GM18519 (cell line): ENCODE measurements at regions not wholly inside any gene's neighbourhood (a gene's known extent, or its start where the extent isn't known, plus 50 kb on each side); places are given as distances from the start of the nearest gene placed in this dataset.

ENCODE experiments used
- ATAC-seq: cut with Tn5 transposase; IDR thresholded peaks from one replicate; pipeline ENCODE4 v1.9.1; 2021; ENCODE audit warnings: mild to moderate bottlenecking, moderate library complexity; ENCODE audit not compliant: unreplicated experiment, low FRiP score

- ATAC-seq, result no peak
Measured at GRCh38 chr2:160838691-160839090, 321.5 kb upstream of the TANK start.

DNA sequence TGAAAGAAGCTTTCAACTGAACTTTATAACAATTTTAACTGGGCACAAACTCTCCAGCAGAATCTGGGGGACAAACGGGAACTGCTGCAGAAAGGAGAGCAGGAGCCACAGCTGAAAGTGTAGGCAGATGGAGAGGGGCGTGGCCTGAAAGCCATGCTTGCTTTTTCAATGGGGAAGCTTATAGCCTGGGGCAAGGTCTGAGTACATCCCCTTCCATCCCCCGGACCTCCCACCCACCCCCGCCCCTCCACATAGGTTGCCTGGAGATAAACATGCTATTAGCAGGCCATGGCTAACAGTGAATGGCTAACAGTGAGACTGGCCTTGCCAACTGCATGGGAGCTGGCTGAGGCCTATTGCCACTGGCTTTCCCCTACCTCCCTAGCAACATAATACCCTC, 317.9 kb upstream of the TANK start:
- ATAC-seq, result no peak

GRCh38 chr2:160859096-160859495, 301.1 kb upstream of the TANK start:
- ATAC-seq, result no peak

- ATAC-seq, result no peak
Measured at GRCh38 chr2:160862226-160862625, 298.0 kb upstream of the TANK start.

- no peak for ATAC-seq
Measured at GRCh38 chr2:160868891-160869290, 291.3 kb upstream of the TANK start.

DNA sequence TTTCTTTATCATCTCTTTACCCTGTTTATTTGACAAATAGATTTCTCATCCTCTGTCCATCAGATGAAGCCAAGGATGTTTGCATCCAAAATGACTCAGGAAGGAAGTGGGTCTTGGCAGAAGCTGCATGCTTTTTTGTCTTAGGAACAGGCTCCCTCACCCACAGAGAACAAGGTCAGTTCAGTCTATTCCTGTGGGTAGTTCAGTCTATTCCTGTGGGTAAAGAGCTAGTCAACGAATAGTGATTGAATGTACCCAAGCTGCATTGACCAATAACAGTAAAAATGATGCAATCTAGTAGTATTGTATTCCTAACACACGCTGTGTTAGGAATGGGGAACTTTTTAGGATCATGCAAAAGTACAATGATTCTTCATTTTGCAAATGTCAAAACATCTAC, 290.8 kb upstream of the TANK start:
- ATAC-seq, result no peak

- no peak for ATAC-seq
Measured at GRCh38 chr2:160870729-160871465, 289.3 kb upstream of the TANK start.

DNA sequence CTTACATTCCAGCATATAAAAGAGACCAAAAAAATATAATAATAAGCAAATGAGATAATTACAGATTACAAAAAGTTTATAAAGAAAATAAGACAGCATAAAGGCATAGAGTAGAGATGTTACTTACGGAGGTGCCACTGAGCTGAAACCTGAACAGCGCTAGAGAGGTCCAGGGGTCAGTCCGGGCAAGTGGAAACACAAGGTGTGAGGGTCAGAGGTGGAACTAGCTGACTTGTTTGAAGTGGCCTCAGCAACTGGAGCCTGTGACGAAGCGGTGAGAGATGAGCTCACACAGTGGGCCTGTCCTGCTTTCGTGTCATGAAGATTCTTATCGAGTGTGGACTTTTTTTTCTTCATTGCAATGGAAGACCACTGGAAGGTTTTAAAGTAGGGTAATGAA, 288.3 kb upstream of the TANK start:
- ATAC-seq, result no peak

GRCh38 chr2:160876029-160876428, 284.2 kb upstream of the TANK start:
- no peak for ATAC-seq

DNA sequence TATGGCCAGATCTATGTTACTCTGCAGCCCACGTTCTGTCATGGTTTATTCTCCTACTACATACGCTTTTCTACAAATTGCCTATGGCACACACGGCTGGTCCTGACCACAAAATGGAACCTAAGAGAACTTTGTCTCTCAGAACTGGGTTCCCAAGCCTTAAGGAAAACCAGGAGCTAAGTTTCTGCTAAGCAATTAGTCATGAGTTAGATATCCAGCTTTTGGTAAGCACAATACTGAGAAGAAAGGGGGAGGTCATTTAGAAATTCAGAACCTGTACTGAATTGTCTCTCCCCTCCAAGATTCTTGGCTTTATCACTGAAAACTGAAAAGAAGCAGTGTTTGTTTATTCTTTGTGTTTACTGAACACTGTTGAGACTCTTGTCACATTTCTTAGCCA, 283.5 kb upstream of the TANK start:
- no peak for ATAC-seq

DNA sequence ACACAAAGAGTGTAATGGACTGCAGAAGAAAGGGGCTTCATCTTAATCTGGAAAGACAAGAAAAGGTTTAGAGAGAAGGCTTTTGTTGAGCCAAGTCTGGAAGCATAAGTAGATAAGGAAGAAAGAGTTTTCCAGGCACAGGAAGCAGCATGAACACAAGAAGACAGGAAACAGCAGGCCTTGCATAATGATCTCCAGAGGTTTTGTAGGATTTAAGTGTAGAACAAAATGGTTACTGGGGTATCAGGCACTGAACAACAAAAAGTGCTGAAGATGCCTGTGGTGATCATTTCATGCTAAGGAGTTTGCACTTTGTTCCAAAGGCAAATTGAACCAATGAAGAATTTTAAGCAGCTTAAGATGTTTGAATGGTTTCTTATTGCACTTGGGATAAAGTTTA, 281.6 kb upstream of the TANK start:
- ATAC-seq, result no peak

DNA sequence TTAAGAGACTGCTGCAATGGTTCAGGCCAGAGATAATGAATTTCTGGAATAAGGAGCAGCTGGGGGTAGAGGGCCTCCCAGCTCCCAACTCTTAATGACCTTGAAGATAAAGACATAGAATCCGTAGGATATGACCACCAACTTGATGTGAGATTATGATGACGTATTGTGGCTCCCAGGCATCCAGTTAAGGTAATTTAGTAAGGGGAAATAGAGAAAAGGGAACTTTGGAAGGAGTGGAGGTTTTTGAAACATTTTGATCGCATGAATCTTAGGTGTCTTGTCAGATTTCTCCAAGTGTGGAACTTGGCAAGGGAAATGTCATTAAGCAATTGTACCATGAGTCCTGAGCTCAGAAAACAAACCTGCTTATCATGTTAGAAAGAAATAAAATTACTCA, 277.3 kb upstream of the TANK start:
- ATAC-seq, result no peak

- no peak for ATAC-seq
Measured at GRCh38 chr2:160884056-160884455, 276.2 kb upstream of the TANK start.

GRCh38 chr2:160889439-160890170, 270.6 kb upstream of the TANK start:
- no peak for ATAC-seq

DNA sequence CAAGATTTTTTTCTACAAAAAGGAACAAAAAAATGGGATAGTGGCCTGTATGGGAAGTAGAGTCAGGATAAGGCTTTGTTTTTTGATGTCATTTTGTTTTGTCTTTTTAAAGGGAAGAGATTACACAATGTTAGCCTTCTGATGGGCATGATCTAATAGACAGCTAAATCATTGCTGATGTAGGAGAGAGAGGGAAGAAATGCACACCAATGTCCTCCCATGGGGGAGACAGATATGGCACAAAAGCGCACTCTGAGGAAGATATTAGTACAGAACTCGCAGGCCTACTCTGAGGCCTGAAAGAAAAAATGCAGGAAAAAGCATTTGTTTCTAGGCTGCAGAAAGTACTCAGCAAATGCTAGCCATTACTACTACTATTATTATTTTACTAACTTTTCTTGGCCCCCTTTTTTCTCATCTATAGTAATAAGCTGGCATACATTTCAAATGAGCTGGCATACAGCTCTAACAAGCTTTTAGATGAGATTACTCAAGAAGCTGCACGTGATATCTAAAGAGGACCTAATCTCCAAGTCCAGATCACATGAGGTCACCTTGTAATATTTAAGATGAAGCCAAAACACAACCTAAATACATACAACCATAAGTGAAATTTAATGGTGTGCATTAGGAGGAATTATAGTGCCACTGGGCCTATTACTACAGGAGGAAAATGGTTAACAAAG, 269.4 kb upstream of the TANK start:
- no peak for ATAC-seq

- no peak for ATAC-seq
Measured at GRCh38 chr2:160891353-160891740, 268.9 kb upstream of the TANK start.

DNA sequence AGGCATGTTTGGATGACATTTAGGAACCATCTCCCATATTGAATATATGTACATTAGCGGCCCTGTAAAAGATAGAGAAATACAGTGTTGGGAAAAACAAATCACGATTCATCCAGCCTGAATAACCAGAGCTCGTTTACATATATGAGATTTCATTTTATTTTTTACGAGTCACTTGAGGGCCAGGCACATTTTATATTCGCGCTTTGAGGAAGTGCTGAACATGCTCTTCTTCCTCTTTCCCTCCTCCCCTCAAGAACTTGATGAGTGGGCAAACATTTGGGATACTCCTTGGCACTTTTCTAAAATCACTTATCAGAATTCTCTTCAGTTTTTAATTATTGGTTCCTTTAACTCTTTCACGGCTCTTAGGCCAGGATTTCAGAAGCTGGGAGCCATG, 268.0 kb upstream of the TANK start:
- no peak for ATAC-seq

DNA sequence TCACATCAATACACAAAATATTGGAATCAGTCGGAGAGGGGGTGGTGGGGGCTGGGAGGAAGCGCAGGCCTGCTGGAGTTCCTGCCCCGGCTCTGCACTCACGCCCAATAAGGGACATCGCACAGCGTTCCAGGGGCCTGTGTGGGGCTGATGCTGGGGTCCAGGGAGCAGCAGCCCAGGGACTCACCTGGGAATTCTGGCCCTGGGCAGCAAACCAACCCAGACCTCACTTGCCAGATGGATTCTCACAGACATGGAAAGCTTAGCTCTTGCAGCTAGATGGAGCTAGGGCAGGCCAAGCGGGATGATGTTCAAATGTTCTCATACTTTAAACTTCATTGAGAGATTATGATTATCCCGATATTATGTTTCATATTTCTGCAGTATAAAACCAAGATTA, 266.6 kb upstream of the TANK start:
- no peak for ATAC-seq

DNA sequence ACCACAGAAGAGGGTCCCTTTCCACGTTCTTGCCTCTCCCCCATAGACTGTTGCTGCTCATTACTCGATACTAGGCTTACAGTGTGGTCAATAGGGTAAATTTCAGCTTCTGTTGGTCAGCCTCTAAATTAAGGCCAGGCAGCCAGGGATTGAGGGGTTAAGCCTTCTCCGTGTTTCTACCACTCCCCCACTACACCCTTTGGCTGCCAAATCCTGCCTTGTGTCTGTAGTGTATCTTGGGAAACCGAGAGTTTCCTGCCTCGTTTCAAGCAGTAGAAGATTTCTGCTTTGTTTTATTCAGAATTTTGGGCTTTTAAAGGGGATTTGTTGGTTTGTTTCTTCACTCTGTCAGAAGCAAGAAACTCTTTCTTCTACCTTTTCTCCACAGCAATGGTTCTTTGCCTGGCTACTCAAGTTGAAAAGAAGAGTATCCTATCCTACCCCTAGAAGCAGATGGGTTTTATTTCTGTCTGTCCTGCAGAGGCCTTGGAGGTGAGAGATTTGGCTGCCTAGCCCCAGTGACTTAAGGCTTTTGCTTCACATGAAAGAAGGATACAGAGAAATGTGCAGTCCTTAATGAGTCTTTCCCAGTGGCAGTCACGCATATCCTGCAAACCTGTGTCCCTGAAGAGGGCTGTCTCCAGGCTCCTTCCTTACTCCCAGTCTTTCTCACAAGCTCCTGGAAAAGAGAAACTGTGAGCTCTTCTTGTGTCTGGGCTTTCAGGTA, 261.5 kb upstream of the TANK start:
- no peak for ATAC-seq

DNA sequence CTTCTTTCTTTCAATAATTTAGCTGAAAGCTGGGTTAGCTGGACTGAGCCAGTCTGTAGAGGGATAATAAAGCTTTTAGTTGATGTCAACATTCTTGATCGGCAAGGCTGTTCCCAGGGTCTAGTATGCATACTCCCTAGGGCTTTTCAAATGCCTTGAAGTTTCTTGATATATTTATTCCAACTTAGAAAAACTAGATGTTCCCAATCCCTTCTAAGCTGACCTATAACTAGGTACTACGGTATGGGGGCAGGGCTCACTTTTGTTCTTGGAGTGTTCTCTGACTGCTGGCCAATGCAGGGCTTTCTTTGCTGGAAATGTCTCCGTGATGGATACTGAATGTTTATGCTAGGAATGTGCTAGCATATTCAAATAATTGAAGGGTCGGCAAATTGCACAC, 258.6 kb upstream of the TANK start:
- no peak for ATAC-seq

GRCh38 chr2:160905862-160906261, 254.4 kb upstream of the TANK start:
- ATAC-seq, result no peak
